22Rv1 (cell line): ENCODE measurements at regions not wholly inside any gene's neighbourhood (a gene's known extent, or its start where the extent isn't known, plus 50 kb on each side); places are given as distances from the start of the nearest gene placed in this dataset.

Experiments used
- ZFX ChIP-seq: fragments of 450-650 bp; IDR thresholded peaks from 2 replicates; pipeline ENCODE4 v1.6.1; 2017; ENCODE audit warnings: antibody characterized with exemption, borderline replicate concordance
- TF ChIP-seq, protein P1 (sequence below): fragments of 450-650 bp; IDR thresholded peaks from 2 replicates; pipeline ENCODE4 v1.5.1; 2017; ENCODE audit warnings: mild to moderate bottlenecking

GRCh38 chr9:90035471-90035870 is 430.7 kb downstream of the GADD45G start:
- TF ChIP-seq, protein P1, sequence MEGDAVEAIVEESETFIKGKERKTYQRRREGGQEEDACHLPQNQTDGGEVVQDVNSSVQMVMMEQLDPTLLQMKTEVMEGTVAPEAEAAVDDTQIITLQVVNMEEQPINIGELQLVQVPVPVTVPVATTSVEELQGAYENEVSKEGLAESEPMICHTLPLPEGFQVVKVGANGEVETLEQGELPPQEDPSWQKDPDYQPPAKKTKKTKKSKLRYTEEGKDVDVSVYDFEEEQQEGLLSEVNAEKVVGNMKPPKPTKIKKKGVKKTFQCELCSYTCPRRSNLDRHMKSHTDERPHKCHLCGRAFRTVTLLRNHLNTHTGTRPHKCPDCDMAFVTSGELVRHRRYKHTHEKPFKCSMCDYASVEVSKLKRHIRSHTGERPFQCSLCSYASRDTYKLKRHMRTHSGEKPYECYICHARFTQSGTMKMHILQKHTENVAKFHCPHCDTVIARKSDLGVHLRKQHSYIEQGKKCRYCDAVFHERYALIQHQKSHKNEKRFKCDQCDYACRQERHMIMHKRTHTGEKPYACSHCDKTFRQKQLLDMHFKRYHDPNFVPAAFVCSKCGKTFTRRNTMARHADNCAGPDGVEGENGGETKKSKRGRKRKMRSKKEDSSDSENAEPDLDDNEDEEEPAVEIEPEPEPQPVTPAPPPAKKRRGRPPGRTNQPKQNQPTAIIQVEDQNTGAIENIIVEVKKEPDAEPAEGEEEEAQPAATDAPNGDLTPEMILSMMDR: no peak
- TF ChIP-seq ZFX: no peak
